Retinal pigment epithelial cell (primary cell): ENCODE measurements at regions not wholly inside any gene's neighbourhood (a gene's known extent, or its start where the extent isn't known, plus 50 kb on each side); places are given as distances from the start of the nearest gene placed in this dataset.

Experiments
- DNase-seq: peaks from one replicate; pipeline ENCODE4 v3.0.0-alpha.2; 2010; ENCODE audit warnings: low read depth
- H3K4me3 ChIP-seq: 2 replicates; pipeline ENCODE4 v1.5.1; 2011; ENCODE audit warnings: mild to moderate bottlenecking, low read length, control low read depth, moderate library complexity
- TF ChIP-seq, protein P1 (sequence below): conservative IDR thresholded peaks from 2 replicates; pipeline ENCODE4 v1.5.1; 2011; ENCODE audit warnings: low read depth, low read length, control low read depth, inconsistent platforms

DNA sequence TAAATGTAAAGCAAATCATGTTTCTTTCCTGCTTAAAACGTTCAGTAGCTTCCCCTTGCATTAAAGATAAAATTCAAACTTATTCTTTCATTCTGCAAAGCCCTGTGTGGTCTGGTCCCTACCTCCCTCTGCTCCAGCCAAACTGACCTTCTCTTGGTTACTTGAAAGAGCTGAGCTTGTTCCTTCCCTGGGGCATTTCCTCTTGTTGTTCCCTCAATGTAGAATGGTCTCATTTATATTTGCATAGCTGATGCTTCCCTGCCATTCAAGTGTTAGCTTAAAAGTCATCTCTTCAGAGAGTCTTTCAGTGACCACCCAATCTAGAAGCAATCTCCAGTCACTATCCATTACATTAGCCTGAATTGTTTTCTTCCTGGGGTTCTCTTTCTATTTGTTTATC is 1618.5 kb upstream of the TENM4 start:
- TF ChIP-seq, protein P1, sequence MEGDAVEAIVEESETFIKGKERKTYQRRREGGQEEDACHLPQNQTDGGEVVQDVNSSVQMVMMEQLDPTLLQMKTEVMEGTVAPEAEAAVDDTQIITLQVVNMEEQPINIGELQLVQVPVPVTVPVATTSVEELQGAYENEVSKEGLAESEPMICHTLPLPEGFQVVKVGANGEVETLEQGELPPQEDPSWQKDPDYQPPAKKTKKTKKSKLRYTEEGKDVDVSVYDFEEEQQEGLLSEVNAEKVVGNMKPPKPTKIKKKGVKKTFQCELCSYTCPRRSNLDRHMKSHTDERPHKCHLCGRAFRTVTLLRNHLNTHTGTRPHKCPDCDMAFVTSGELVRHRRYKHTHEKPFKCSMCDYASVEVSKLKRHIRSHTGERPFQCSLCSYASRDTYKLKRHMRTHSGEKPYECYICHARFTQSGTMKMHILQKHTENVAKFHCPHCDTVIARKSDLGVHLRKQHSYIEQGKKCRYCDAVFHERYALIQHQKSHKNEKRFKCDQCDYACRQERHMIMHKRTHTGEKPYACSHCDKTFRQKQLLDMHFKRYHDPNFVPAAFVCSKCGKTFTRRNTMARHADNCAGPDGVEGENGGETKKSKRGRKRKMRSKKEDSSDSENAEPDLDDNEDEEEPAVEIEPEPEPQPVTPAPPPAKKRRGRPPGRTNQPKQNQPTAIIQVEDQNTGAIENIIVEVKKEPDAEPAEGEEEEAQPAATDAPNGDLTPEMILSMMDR = no peak
- H3K4me3 ChIP-seq = no peak overlapping the region
- DNase-seq = no peak

DNA sequence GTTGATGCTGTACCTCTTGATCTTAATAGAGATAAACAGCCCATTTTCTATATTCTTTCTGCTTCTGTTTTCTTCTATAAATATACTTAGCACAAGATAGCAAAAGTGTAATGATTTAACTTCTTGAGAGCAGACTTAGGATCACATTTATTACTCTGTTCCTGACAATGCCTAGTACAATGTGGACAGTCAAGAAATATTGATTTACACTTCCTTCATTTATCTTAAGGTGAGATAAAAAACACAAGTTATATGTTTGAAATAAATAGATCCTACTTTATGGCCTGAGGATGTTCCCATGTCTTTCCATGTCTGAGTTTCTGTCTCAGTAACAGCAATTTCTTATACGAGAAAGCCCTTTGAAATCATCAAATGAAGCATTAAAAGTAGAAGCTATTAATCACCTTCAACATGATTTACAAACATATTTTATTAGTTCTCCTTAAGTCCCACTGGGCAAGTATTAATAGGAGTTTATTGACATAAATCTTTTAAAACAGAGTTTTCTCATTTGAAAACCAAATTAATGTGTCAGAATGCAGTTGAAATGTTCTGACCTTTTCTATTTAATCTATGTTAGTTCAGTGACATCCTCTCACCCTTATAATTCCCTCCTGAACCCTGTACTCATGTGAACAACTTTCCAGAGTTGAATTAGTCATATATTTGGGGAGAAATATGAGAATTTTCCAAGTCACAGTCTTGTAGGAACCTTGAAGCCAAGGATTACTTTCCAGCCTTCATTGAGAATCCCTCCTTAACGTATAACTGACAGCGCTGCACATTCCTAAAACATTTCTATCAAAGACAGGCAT is 1611.7 kb upstream of the TENM4 start:
- TF ChIP-seq, protein P1 = no peak
- H3K4me3 ChIP-seq = no peak overlapping the region
- no peak for DNase-seq

- DNase-seq = no peak
- H3K4me3 ChIP-seq = no peak overlapping the region
- TF ChIP-seq, protein P1 = no peak
These were observed 1599.2 kb upstream of the TENM4 start for GRCh38 chr11:81039916-81040524.

DNA sequence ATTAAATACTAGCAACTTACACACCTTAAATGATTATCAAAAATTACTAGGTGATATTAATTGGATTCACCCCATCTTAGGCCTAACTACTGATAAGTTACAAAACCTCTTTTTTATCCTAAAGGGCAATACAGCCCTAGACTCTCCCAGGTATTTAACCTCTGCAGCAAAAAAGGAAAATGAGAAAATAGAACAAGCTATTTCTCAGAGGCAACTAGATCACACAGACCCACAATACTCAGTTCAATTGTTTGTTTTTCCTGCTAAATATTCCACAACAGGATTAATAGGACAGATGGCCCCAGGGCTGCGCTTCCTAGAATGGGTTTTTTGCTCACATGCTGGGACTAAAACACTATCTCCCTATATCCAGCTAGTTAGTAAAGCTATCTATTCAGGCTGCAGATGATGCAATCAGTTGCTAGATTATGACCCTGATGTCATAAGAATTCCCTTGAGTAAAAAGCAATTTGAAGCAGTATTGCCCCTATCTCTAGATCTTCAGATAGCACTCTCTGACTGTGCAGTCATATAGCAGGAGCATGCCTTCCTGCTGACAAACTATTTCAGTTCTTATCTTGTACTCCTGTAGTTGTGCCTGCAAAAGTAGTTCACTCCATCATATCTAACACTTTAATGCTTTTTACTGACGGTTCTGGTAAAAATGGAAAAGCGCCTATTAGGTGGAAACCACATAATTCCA is 1595.5 kb upstream of the TENM4 start:
- no peak overlapping the region for H3K4me3 ChIP-seq
- DNase-seq = no peak
- TF ChIP-seq, protein P1 = no peak

GRCh38 chr11:81033779-81034540 is 1593.1 kb upstream of the TENM4 start:
- no peak for DNase-seq
- H3K4me3 ChIP-seq = no peak overlapping the region
- TF ChIP-seq, protein P1 = no peak

DNA sequence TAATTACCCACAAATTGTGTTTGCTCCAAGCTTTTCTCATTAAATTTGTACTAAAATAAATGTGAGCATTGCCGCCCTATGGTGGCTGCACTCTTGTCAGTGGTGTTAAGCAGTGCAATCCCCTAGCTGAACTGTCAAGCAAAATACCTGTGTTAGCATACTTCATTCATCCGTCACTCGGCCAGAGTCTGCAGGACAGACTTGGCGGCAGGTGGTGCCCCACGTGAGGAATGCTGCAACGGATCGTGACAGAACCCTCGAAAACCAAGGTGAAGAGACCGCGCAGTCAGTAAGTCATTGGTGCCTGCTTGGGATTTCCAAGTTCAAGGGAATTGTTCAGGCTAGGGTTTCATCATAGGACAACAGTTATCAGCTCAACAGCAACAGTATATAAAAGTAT is 1592.1 kb upstream of the TENM4 start:
- H3K4me3 ChIP-seq = no peak overlapping the region
- TF ChIP-seq, protein P1 = no peak
- DNase-seq = no peak
